Ovary (tissue), 3 donors: ENCODE measurements at regions not wholly inside any gene's neighbourhood (a gene's known extent, or its start where the extent isn't known, plus 50 kb on each side); places are given as distances from the start of the nearest gene placed in this dataset.

Source experiments
- POLR2A ChIP-seq: fragments of 450-650 bp; IDR thresholded peaks from one replicate; pipeline ENCODE4 v1.6.1; 2017; ENCODE audit warnings: antibody characterized with exemption, mild to moderate bottlenecking, moderate library complexity
- TF ChIP-seq, protein P1 (sequence below), 3 donors: fragments of 450-650 bp in 2 of 3; fragments of 200-600 bp in 1 of 3; IDR thresholded peaks; one replicate each; pipeline versions ENCODE4 v1.5.1 to v1.8.0; 2016 to 2022; ENCODE audit warnings: antibody characterized with exemption in 3 of 3, mild to moderate bottlenecking in 1 of 3
- donor health status: DM: no; HTN: no; CAD: no.

DNA sequence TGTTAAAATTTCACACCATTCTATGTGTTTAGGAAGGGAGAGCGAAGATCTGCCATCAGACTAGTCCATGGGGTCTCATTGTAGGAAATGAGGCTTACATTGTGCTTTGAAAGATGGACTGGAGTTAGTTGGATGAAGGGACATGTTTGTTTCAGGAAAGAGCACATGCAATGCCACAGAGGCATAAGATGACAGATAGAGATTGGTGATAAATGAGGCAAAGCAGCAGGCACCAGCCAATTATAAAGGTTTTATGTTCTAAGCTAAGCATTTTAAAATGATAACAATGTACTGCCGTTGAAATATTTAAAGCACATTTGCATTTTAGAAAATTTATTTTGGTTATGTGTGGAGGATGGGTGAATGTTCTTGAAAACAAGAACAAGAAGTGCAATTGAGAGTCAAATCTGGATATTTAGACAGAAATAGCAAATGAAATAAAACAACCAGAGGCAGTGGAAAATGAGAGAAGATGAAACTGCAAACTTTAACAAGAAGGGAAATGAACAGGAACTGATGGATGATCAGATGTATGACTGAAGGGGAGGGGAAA is 957.2 kb downstream of the FSTL5 start:
- TF ChIP-seq, protein P1, sequence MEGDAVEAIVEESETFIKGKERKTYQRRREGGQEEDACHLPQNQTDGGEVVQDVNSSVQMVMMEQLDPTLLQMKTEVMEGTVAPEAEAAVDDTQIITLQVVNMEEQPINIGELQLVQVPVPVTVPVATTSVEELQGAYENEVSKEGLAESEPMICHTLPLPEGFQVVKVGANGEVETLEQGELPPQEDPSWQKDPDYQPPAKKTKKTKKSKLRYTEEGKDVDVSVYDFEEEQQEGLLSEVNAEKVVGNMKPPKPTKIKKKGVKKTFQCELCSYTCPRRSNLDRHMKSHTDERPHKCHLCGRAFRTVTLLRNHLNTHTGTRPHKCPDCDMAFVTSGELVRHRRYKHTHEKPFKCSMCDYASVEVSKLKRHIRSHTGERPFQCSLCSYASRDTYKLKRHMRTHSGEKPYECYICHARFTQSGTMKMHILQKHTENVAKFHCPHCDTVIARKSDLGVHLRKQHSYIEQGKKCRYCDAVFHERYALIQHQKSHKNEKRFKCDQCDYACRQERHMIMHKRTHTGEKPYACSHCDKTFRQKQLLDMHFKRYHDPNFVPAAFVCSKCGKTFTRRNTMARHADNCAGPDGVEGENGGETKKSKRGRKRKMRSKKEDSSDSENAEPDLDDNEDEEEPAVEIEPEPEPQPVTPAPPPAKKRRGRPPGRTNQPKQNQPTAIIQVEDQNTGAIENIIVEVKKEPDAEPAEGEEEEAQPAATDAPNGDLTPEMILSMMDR (IDR thresholded peaks at IDR 0.05): no peak
- no peak for TF ChIP-seq POLR2A
